Effector memory CD8-positive, alpha-beta T cell (primary cell): ENCODE measurements at regions not wholly inside any gene's neighbourhood (a gene's known extent, or its start where the extent isn't known, plus 50 kb on each side); places are given as distances from the start of the nearest gene placed in this dataset.
"Not testable (repeated sequence)": the region's sequence is repeated elsewhere in the genome, so short reads cannot be mapped to it uniquely, and the experiment has no call there.

Experiments
- ATAC-seq: fragments of 150-1000 bp; cut with Tn5 transposase; replicated peaks from 2 replicates; pipeline ENCODE4 v1.10.0; 2021; ENCODE audit warnings: mild to moderate bottlenecking, moderate library complexity
- DNase-seq, 3 experiments: peaks; one replicate each; pipeline ENCODE4 v3.0.0; 2021
- H3K27ac Mint-ChIP-seq, 2 donors: one replicate each; pipeline ENCODE4 v1.8.0; 2022; ENCODE audit warnings: mild to moderate bottlenecking in 2 of 2, mixed read lengths in 2 of 2, moderate library complexity in 2 of 2
- H3K27me3 Mint-ChIP-seq, 2 donors: one replicate each; pipeline ENCODE4 v1.8.0; 2022; ENCODE audit warnings: mixed read lengths in 2 of 2
- H3K36me3 Mint-ChIP-seq: one replicate; pipeline ENCODE4 v1.8.0; 2022; ENCODE audit warnings: mild to moderate bottlenecking, moderate library complexity, mixed read lengths; ENCODE audit not compliant: insufficient read depth
- H3K4me1 Mint-ChIP-seq, 2 donors: one replicate each; pipeline ENCODE4 v1.8.0; 2022; ENCODE audit warnings: low read depth in 2 of 2, mixed read lengths in 2 of 2
- H3K4me3 Mint-ChIP-seq, 2 donors: one replicate each; pipeline ENCODE4 v1.8.0; 2022; ENCODE audit warnings: mild to moderate bottlenecking in 2 of 2, mixed read lengths in 2 of 2, moderate library complexity in 2 of 2
- H3K9me3 Mint-ChIP-seq, 2 donors: one replicate each; pipeline ENCODE4 v1.8.0; 2022; ENCODE audit warnings: mixed read lengths in 2 of 2

DNA sequence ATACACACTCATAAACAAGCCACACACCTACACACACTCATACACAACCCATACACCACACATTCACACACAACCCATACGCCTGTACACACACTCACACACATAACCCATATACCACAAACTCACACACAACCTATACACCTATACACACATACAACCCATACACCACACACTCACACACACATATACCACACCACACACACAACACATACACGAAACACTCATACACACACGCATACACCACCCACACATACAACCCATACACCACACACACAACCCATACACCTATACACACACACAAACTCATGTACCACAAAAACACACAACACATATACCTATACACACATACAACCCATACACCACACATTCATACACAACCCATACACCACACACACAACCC, 164.3 kb downstream of the TMEM121 start:
- Mint-ChIP-seq H3K27me3 (peaks cover 0 to 19% of the 10 kb centered on the region in 2 donors), H3K36me3 (no peaks in the 10 kb centered on the region), H3K27ac (no peak overlapping the region), H3K9me3 (peaks cover 0 to 7% of the 10 kb centered on the region in 2 donors), H3K4me1 (peaks cover 0 to 7% of the 10 kb centered on the region in 2 donors), H3K4me3 (no peak overlapping the region)
- DNase-seq (no peak), ATAC-seq (no peak)

DNA sequence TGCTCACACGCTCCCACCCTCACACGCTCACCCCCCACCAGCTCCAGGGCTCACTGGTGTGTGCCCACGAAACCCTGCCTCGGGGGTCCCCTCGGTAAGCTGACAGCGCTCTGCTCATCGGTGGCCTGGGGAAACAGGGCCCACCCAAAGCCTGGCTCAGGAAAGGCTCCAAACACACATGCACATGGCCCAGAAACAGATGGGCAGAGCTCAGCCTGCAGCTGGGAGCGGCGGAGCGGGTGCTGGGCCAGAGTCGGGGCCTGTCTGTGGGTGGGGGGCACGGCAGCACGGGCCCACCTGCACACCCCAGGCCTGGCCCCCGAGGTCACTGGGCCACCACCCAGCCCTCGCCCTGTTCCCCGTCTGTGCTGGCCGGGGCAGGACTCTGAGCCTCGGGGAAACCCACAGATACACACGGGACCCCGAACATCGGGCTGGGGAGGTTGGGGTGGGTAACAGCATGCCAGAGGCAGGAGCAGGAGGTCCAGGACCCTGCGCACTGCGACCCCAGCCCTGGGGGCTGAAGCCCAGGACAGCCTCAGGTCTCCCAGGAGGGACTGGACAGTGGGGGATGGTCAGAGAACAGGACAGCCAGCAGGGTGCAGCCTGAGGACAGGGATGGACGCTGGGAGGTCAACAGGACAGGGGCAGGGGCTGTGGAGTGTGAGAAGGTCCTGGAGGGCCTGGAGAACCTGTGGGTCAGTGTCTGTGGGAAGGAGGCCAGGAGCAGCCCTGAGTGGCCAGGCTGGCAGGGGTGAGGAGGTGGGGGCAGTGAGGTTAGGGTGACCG, 165.1 kb downstream of the TMEM121 start:
- not testable (repeated sequence) for H3K36me3 Mint-ChIP-seq, H3K4me3 Mint-ChIP-seq, DNase-seq, H3K27ac Mint-ChIP-seq, H3K9me3 Mint-ChIP-seq, H3K4me1 Mint-ChIP-seq, ATAC-seq
- H3K27me3 Mint-ChIP-seq, result peaks cover 0 to 19% of the 10 kb centered on the region in 2 donors

DNA sequence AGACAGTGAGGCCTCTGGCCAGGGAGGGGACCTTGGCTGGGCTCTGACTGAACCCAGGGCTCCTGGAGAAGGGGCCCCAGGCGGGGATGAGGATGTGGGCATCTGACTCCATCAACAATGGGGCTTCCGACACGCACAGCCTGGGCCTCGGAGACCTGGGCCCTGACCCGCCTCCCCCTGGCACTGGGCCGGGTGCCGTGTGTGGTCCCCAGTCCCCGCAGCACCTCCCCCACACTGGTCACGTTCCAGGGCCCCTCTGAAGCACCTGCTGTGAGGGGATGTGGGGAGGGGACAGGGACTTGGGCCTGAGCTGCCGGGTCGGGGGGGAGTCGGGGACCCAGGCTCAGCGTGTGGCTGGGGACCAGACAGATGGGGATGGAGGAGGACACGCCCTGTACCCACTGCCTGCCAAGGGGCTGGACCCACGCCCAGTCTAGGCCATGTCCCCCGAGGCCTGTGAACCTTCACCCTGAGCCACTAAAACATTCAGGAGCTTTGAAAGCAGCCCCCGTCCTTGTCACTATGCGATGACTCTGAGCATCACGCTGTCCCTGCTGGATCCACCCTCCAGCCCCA, 165.8 kb downstream of the TMEM121 start:
- H3K36me3 Mint-ChIP-seq, ATAC-seq: not testable (repeated sequence)

DNA sequence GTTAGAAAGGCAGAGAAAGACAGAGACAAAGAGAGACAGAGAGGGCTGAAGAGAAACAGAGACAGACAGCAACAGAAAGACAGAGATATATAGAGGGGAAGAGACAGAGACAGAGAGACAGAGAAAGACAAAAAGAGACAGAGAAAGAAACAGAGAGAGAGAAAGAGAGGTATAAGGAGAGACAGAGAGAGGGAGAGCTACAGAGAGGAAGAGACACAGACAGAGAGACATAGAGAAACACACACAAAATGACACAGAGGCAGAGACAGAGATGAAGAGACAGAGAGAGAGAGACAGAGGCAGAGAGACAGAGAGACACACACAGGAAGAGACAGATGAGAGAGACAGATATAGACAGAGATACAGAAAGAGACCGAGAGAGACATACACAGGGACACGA, 168.6 kb downstream of the TMEM121 start:
- H3K36me3 Mint-ChIP-seq, result no peaks in the 10 kb centered on the region
- peaks cover 0 to 7% of the 10 kb centered on the region in 2 donors for H3K4me1 Mint-ChIP-seq
- H3K27me3 Mint-ChIP-seq, result peaks cover 0 to 19% of the 10 kb centered on the region in 2 donors
- DNase-seq (no peak), ATAC-seq (no peak)
- no peak overlapping the region for H3K4me3 Mint-ChIP-seq
- H3K9me3 Mint-ChIP-seq, result peaks cover 0 to 7% of the 10 kb centered on the region in 2 donors
- H3K27ac Mint-ChIP-seq, result no peak overlapping the region

More for the DNA sequence above, 165.8 kb downstream of the TMEM121 start:
- H3K4me1 Mint-ChIP-seq, H3K4me3 Mint-ChIP-seq, DNase-seq, H3K27ac Mint-ChIP-seq, H3K9me3 Mint-ChIP-seq: not testable (repeated sequence)
- peaks cover 0 to 19% of the 10 kb centered on the region in 2 donors for H3K27me3 Mint-ChIP-seq

DNA sequence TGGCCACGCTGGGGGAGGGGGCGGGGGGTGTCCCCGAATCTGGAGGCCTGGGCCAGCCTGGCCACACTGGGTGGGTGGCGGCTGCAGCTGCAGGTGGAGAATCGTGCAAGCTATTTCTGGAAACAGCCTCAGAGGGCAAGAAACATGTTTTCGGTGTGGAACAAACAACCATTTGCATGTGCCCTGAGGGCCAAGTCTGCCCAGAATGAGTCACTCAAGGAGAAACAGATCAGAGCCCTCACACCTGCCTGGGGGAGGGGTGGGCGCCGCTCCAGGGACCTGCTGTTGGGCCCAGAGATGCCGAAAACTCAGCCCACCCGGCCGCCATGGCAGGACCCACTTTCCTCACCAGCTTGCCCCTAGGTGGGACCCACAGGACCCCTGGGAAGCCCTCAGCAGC, 170.0 kb downstream of the TMEM121 start:
- H3K36me3 Mint-ChIP-seq, H3K9me3 Mint-ChIP-seq, H3K4me1 Mint-ChIP-seq, DNase-seq, H3K27ac Mint-ChIP-seq, H3K4me3 Mint-ChIP-seq: not testable (repeated sequence)
- peaks cover 0 to 19% of the 10 kb centered on the region in 2 donors for H3K27me3 Mint-ChIP-seq
- ATAC-seq, result peak; percentile 36

DNA sequence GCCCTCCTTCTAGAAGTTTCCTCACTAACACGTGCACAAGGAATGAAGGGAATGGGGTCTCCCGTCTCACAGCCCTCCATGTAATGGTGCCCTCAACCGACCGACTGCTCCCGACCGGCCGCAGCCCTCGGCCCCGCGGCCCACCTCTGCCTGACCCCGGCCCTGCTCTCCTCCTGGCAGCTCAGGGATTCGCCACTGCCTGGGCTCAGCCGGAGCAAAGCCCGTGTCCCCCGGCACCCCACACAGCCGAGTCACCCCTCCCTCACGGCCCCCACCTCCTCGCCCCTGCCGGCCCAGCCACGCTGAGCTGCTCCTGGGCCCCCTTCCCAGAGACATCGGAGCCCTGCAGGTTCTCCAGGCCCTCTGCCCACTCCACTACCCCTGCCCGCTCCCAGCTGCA, 171.0 kb downstream of the TMEM121 start:
- H3K4me3 Mint-ChIP-seq, H3K9me3 Mint-ChIP-seq, ATAC-seq, H3K4me1 Mint-ChIP-seq, DNase-seq, H3K27ac Mint-ChIP-seq, H3K36me3 Mint-ChIP-seq: not testable (repeated sequence)
- peaks cover 0 to 19% of the 10 kb centered on the region in 2 donors for H3K27me3 Mint-ChIP-seq

DNA sequence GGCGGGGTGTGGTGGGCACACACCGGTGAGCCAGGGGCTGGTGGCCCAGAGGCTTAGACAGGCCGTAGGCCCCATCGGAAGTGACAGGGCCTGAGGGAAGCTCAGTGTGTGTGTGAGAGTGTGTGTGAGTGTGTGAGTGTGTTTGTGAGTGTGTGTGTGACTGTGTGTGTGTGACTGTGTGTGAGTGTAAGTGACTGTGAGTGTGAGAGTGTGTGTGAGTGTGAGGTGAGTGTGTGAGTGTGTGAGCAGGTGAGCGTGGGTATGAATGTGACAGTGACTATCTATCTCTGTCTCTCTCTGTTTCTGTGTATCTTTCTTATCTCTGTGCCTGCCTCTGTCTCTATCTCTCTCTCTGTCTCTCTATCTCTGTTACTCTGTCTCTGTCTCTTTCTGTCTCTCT, 171.6 kb downstream of the TMEM121 start:
- not testable (repeated sequence) for H3K4me3 Mint-ChIP-seq, H3K4me1 Mint-ChIP-seq, DNase-seq, H3K27ac Mint-ChIP-seq, H3K9me3 Mint-ChIP-seq, H3K36me3 Mint-ChIP-seq, ATAC-seq
- peaks cover 0 to 19% of the 10 kb centered on the region in 2 donors for H3K27me3 Mint-ChIP-seq

DNA sequence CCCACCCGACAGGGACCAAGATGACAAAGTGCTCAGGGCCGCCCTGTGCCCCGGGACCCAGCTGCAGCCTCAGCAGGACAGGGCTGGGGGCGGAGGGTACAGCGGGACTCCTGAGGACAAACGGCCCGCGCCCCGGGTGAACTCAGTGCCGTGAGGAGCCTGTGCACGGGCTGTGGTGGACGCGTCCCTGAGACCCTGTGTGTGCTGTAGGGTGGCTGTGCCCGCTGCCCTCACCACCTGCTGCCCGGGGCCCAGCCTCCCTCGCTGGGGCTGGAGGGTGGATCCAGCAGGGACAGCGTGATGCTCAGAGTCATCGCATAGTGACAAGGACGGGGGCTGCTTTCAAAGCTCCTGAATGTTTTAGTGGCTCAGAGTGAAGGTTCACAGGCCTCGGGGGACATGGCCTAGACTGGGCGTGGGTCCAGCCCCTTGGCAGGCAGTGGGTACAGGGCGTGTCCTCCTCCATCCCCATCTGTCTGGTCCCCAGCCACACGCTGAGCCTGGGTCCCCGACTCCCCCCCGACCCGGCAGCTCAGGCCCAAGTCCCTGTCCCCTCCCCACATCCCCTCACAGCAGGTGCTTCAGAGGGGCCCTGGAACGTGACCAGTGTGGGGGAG, 172.7 kb downstream of the TMEM121 start:
- not testable (repeated sequence) for H3K4me3 Mint-ChIP-seq, ATAC-seq, H3K36me3 Mint-ChIP-seq, H3K4me1 Mint-ChIP-seq, H3K27ac Mint-ChIP-seq, DNase-seq, H3K9me3 Mint-ChIP-seq
- H3K27me3 Mint-ChIP-seq, result peaks cover 0 to 15% of the 10 kb centered on the region in 2 donors

DNA sequence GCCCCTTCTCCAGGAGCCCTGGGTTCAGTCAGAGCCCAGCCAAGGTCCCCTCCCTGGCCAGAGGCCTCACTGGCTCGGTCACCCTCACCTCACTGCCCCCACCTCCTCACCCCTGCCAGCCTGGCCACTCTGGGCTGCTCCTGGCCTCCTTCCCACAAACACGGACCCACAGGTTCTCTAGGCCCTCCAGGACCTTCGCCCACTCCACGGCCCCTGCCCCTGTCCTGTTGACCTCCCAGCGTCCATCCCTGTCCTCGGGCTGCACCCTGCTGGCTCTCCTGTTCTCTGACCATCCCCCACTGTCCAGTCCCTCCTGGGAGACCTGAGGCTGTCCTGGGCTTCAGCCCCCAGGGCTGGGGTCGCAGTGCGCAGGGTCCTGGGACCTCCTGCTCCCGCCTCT, 173.3 kb downstream of the TMEM121 start:
- not testable (repeated sequence) for H3K27ac Mint-ChIP-seq, ATAC-seq, H3K36me3 Mint-ChIP-seq, DNase-seq, H3K4me1 Mint-ChIP-seq, H3K4me3 Mint-ChIP-seq, H3K9me3 Mint-ChIP-seq, H3K27me3 Mint-ChIP-seq

DNA sequence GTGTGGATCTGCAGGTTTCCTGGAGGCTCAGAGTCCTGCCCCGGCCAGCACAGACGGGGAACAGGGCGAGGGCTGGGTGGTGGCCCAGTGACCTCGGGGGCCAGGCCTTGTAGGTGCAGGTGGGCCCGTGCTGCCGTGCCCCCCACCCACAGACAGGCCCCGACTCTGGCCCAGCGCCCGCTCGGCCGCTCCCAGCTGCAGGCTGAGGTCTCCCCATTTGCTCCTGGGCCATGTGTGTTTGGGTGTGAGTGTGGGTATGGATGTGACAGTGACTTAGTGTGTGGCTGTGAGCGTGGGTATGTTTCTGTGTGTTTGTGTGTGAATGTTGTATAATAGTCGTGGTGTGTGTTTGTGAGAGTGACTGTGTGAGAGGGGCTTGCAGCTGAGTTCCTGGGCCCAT, 173.8 kb downstream of the TMEM121 start:
- not testable (repeated sequence) for DNase-seq, H3K4me3 Mint-ChIP-seq, H3K4me1 Mint-ChIP-seq, H3K27me3 Mint-ChIP-seq, H3K36me3 Mint-ChIP-seq, H3K27ac Mint-ChIP-seq, ATAC-seq, H3K9me3 Mint-ChIP-seq

DNA sequence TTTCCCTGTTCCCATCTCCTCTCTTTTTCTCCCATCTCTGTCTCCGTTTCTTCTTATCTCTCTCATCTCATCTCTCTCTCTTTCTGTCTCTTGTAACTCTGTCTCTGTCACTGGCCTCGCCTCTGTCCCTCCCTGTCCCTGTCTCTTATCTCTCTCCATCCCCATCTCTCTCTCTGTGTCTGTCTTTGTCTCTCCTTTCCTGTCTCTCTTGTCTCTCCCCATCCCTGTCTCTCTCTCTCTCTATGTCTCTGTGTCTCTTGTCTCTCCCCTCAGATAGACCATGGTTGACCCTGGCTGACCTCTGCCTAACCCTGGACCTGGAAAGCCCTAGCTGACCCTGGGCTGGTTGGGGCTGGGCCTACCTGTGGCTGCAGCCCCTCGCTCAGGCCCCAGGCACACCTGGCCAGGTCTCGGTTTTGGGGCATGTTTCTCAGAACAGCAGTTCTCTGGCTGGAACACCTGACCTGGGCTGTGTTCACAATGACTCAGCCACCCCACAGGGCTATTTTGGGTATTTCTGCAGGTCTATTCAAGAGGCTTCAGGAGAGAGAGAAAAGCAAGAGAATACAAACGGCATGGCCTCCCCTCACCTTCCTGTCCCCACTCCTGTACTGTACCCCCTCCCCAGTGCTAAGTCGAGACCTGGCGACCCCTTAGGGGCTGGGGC, 174.4 kb downstream of the TMEM121 start:
- Mint-ChIP-seq H3K9me3 (no peaks in the 10 kb centered on the region), H3K27ac (no peak overlapping the region), H3K4me1 (no peaks in the 10 kb centered on the region), H3K4me3 (no peak overlapping the region), H3K36me3 (no peaks in the 10 kb centered on the region), H3K27me3 (no peaks in the 10 kb centered on the region)
- ATAC-seq, result no peak
- no peak for DNase-seq

DNA sequence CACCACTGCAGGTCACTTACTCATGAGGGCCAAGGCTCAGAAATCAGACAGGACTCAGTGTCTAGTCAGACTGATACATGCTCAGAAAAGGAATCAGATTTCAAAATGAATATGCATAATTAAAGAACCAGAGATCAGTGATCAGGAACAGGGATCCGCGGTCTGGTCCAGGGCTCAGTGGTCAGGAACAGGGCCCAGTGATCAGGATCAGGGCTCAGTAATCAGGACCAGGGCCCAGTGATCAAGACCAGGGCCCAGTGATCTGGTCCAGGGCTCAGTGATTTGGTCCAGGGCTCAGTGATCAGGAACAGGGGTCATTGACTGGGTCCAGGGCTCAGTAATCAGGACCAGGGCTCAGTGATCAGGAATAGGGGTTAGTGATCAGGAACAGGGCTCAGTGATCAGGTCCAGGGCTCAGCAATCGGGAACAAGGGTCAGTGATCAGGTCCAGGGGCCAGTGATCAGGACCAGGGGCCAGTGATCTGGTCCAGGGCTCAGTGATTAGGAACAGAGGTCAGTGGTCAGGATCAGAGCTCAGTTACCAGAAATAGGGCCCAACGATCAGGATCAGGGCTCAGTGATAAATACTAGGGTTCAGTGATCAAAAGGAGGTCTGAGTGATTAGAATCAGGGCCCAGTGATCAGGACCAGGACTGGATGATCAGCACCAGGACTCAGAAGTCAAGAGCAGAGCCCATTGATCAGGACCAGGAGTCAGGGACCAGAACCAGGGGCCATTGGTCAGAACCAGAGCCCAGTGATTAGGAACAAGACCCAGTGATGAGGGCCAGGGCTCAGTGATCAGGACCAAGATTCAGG, 175.3 kb downstream of the TMEM121 start:
- ATAC-seq, result no peak
- no peaks in the 10 kb centered on the region for H3K36me3 Mint-ChIP-seq
- no peak for DNase-seq
- H3K4me3 Mint-ChIP-seq, result no peak overlapping the region
- H3K4me1 Mint-ChIP-seq, result no peaks in the 10 kb centered on the region
- H3K27me3 Mint-ChIP-seq, result no peaks in the 10 kb centered on the region
- peak overlapping the region in 1 of 2 donors; percentile 28 for H3K27ac Mint-ChIP-seq
- H3K9me3 Mint-ChIP-seq, result no peaks in the 10 kb centered on the region

DNA sequence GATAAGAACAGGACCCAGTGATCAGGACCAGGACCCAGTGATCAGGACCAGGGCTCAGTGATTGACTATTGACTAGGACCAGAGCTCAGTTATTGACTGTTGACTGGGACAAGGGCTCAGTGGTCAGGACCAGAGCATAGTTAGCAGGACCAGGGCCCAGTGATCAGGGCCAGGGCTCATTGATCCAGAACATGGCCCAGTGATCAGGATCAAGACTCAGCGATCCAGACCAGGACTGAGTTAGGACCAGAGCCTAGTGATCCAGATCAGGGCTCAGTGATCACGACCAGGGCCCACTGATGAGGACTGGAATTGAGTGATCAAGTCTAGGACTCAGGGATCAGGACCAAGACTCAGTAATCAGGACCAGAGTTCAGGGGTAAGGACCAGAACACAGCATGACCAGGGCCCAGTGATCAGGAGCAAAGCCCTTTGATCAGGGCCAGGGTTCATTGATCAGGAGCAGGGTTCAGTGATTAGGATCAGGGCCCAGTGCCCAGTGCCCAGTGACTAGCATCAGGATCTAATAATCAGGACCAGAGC, 176.0 kb downstream of the TMEM121 start:
- H3K36me3 Mint-ChIP-seq, result no peaks in the 10 kb centered on the region
- H3K27me3 Mint-ChIP-seq, result no peaks in the 10 kb centered on the region
- H3K4me3 Mint-ChIP-seq, result no peak overlapping the region
- no peaks in the 10 kb centered on the region for H3K9me3 Mint-ChIP-seq
- ATAC-seq, result no peak
- H3K4me1 Mint-ChIP-seq, result no peaks in the 10 kb centered on the region
- DNase-seq, result no peak
- H3K27ac Mint-ChIP-seq, result no peak overlapping the region
